ENCODE measurements at regions not wholly inside any gene's neighbourhood (a gene's known extent, or its start where the extent isn't known, plus 50 kb on each side); places are given as distances from the start of the nearest gene placed in this dataset.

DNA sequence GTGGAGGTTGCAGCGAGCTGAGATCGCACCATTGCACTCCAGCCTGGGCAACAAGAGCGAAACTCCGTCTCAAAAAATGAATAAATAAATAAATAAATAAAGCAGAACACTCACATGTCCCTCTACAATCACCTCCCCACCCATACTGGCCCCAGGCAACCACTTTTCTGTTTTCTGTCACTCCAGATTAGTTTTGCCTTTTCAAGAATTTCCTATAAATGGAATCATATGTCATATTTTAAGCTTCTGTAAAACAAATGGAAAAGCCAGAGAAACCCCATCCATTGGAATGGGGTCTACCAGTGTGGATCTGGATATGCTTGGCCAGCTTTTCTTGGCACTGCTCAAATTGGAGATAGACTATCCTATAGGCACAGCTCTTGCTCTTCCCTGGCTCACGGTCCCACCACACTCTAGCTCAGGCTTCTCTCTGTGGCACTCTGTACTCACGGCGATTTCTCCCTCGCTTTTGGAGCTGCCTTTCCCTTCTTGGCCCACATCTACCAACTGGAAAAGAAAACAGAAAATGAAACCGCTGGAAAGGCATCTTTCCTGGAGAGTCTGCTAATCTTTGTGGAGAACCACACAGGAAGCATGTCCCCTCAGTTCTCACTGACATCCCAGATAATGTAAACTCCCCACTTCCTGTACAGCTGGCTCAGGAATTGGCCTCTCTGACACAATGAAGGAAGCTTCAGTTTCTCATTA is 210.1 kb downstream of the JCAD start:
- TF ChIP-seq CTCF (IDR thresholded peaks at IDR 0.05) (no peak), ZFX (IDR thresholded peaks at IDR 0.05; ENCODE audit: borderline replicate concordance) (no peak)
